ENCODE measurements at regions not wholly inside any gene's neighbourhood (a gene's known extent, or its start where the extent isn't known, plus 50 kb on each side); places are given as distances from the start of the nearest gene placed in this dataset.

GRCh38 chr1:194289569-194290266 lies 1103.3 kb upstream of the B3GALT2 start:
- DNase-seq, result peak; percentile 25

DNA sequence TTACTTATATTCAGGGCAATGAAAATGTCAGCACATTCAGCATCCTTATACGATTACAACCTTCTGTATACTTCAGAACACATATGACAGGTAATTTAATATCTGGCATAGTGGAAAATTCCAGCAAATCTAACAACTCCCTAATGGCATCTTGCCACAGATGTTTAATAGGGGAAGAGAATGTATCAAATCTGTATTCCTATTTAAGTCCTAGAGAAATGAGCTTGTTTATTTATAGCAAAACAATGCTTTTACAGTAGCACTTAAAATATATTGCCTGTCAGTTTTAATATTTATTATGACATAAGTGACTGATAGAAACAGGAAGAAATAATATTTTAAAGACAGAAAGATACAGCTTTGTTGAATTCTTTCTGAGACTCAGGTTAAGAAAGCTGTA lies 1101.8 kb upstream of the B3GALT2 start:
- DNase-seq, result no peak

- no peak for DNase-seq
Observed at GRCh38 chr1:194281376-194281775, 1095.0 kb upstream of the B3GALT2 start.

GRCh38 chr1:194280463-194280862 lies 1094.0 kb upstream of the B3GALT2 start:
- DNase-seq, result no peak

- DNase-seq, result no peak
Observed at GRCh38 chr1:194279975-194280374, 1093.6 kb upstream of the B3GALT2 start.

DNA sequence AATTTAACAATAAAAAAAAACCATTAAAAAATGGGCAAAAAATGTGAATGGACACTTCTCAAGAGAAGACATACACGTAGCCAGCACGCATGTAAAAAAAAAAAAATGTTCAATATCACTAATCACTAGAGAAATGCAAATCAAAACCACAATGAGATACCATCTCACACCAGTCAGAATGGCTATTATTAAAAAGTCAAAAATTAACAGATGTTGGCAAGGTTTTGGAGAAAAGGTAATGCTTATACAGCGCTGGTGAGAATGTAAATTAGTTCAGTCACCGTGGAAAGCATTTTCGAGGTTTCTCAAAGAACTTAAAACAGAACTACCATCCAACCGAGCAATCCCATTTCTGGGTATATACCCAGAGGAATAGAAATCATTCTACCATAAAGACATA lies 1091.5 kb upstream of the B3GALT2 start:
- no peak for DNase-seq

GRCh38 chr1:194273660-194274059 lies 1087.2 kb upstream of the B3GALT2 start:
- no peak for DNase-seq

DNA sequence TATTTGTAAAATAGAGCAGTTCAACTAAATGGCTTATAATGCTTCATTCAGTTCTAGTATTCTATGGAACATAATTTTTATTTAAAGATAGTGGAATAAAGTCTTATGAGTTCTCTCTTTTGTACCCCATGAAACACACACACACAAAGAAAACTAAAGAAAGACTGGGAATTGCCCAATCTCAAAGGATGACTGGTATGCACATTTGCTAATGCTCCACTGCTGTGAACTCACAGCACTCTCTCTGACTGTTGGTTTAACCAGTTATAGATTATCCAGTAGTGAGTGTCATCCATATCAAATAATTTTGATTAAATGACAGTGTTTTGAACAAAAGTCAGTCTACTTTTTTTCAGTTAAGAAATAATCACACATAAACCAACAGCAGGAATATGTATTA lies 1082.4 kb upstream of the B3GALT2 start:
- no peak for DNase-seq

GRCh38 chr1:194267021-194267420 lies 1080.6 kb upstream of the B3GALT2 start:
- no peak for DNase-seq

DNA sequence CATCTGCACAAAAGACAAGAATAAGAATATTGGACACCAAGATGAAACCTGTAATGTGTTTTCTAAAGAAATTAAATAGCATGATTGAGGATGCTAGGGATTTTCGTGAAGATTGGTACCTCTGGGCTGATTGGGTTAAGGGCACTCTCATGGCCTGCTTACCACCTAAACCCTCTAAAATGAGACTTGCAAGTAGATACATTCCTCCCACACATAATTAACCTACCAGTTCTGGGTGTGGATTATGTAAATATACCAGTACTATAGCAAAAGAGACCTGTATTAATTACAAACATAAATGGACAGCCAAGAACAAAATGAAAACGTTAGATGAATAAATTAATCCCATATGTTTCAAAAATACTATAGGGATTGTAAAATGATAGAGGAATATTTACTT lies 1069.6 kb upstream of the B3GALT2 start:
- DNase-seq, result no peak

DNA sequence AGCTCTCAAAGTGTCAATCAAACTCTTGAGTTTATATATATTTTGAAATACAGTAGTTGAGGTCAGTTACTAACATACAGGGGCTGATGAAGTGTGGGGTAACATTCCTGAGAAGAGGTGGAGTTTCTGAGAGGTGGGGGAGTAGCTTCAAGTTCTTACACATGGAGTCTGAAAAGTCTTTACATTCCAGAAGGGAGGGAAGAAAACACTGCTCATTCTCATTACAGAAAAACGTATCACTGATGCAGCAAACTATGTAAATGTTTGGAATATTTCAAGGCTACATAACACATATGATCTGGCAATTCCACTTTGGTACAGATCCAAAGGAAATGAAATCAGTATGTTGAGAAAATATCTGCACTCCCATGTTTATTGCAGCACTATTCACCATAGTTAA lies 1065.8 kb upstream of the B3GALT2 start:
- DNase-seq, result no peak

DNA sequence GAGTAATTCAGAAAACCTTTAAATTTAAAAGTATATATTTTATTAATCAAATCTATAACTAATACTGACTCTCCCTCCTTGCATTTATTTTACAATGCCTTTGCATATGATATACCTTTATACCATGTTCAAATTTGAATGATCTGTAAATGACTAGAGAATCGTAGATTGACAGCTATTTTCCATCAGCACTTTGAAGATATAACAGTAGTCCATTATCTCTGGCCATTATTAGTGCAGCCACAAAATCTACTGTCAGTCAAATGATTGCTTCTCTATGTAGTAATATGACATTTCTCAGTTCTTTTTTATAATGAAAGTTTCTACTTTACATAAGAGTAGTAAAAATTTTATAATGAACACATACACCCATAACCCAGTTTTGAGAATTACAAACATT lies 1054.8 kb upstream of the B3GALT2 start:
- no peak for DNase-seq

- no peak for DNase-seq
Observed at GRCh38 chr1:194233069-194233468, 1046.7 kb upstream of the B3GALT2 start.

- no peak for DNase-seq
Observed at GRCh38 chr1:194230351-194231144, 1044.1 kb upstream of the B3GALT2 start.

GRCh38 chr1:194228427-194228826 lies 1042.0 kb upstream of the B3GALT2 start:
- DNase-seq, result no peak

GRCh38 chr1:194227161-194227560 lies 1040.7 kb upstream of the B3GALT2 start:
- DNase-seq, result no peak

GRCh38 chr1:194225821-194226220 lies 1039.4 kb upstream of the B3GALT2 start:
- DNase-seq, result no peak

- DNase-seq, result no peak
Observed at GRCh38 chr1:194223596-194223995, 1037.2 kb upstream of the B3GALT2 start.

GRCh38 chr1:194215448-194215847 lies 1029.0 kb upstream of the B3GALT2 start:
- DNase-seq, result no peak

DNA sequence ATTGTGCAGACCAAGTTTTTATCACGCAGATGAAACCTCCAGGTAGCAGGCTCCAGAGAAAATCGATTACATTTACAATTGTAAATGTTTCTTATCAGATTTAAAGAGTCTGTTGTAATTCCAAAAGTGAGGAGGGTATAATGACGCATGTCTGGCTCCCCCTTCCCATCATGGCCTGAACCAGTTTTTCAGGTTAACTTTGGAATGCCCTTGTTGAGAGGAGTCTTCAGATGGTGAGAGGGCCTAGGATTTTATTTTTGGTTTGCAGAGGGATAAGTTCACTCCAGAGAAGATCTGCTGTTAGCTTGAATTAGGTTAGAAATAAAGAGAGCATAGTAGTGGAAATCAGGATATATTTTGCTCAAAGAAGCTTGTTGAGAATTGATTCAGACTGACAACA lies 1028.3 kb upstream of the B3GALT2 start:
- no peak for DNase-seq

GRCh38 chr1:194209920-194210319 lies 1023.5 kb upstream of the B3GALT2 start:
- no peak for DNase-seq

- no peak for DNase-seq
Observed at GRCh38 chr1:194208674-194209073, 1022.3 kb upstream of the B3GALT2 start.

DNA sequence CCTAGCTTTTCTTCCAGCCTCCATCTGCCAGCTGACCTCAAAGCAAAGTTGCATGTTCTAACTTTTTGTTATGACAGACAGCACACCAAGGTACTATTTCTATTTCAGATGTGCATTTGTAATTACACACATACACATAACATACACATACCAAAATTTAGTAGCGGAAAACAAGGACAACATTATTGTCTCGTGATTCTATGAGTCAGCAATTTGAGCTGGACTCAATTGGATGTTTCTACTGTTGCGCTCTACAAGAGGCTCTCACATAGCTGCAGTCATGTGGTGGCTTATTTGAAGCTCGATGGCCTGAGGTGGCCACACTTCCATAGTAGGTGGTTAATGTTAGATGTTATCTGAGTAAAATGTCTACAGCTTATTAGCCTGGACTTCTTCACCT lies 1010.1 kb upstream of the B3GALT2 start:
- no peak for DNase-seq

DNA sequence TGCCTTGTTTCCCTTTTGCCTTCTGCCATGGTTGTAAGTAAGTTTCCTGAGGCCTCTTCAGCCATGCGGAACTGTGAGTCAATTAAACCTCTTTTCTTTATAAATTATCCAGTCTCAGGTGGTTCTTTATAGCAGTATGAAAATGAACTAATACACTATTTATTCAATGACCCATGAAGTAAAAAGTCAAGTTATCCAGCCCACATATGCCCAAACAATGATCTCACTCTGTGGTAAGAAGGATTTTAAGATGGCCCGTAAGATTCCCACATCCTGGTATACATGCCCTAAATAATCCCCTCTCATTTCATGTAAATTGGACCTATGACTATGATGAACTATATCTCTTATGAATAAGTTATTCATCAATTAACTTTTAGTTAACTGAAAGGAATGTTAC lies 1008.3 kb upstream of the B3GALT2 start:
- no peak for DNase-seq

DNA sequence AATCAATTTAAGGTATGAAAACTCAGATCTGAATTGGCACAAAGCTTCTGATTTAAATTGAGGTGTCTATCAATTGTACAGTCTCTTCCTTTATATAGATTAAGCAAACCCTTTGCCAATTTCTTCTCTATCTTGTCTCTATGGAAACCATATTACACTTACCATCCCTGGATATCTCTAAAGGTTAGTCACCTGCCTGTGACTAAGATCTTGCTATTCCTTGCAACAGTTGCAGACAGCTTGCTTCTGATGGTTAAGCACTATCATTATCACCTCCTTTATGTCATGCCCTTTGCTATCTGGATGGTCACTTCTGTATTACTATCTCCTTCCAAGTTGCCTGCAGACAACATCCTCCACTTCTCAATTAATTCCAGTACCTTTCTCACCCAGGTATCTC lies 998.6 kb upstream of the B3GALT2 start:
- no peak for DNase-seq

Measured in activated CD8-positive, alpha-beta memory T cell treated with anti-CD3 and anti-CD28 coated beads, Interleukin-2, amount 50 U/mL, for 4 hours (primary cell).